ENCODE measurements at regions not wholly inside any gene's neighbourhood (a gene's known extent, or its start where the extent isn't known, plus 50 kb on each side); places are given as distances from the start of the nearest gene placed in this dataset.

DNA sequence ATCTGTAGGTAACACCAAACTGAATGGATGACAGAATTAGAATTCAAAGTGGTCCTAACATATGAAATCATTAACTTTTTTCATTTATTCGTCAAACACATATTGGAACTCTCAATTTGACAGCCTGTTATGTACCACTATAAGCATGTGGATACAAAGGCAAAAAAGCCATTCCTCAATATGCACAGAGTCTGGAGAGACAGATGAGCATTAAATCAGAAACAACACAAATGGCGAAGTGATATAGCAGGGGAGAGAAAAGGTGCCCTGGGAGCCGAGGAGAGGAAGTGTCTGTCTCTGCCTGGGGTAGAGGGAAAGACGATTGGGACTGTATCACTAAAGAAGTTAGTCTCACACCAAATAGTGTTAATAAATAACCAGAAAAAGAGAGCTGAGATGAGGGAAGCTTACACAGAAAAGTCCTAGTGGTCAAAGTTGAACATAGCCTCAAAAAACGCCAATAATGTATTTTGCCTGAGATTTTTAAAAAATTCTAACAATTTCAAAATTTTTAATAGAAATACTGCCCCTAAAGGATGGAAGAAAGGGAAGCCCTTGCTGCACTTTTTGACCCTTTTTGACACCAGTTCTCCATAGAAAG is 417.5 kb downstream of the TUSC7 start:
- TF ChIP-seq CTCF (conservative IDR thresholded peaks at IDR 0.05; ENCODE audit: low read depth, low read length) (no peak), EZH2 (IDR thresholded peaks at IDR 0.05; ENCODE audit: low read length, unreplicated experiment) (no peak)

Measured in PC-3 (cell line).